HK-2 (cell line): ENCODE measurements at regions not wholly inside any gene's neighbourhood (a gene's known extent, or its start where the extent isn't known, plus 50 kb on each side); places are given as distances from the start of the nearest gene placed in this dataset.

Experiments used
- DNase-seq: peaks from one replicate; pipeline ENCODE4 v3.0.0-alpha.2; 2018; ENCODE audit not compliant: unreplicated experiment

GRCh38 chr5:152995214-152995725 lies 495.2 kb upstream of the GRIA1 start:
- no peak for DNase-seq

- DNase-seq = no peak
These were observed 484.8 kb upstream of the GRIA1 start for GRCh38 chr5:153005711-153006110.

GRCh38 chr5:153006681-153007080 lies 483.8 kb upstream of the GRIA1 start:
- DNase-seq = no peak

GRCh38 chr5:153014194-153014593 lies 476.3 kb upstream of the GRIA1 start:
- DNase-seq = no peak

- no peak for DNase-seq
These were observed 472.3 kb upstream of the GRIA1 start for GRCh38 chr5:153018121-153018520.

DNA sequence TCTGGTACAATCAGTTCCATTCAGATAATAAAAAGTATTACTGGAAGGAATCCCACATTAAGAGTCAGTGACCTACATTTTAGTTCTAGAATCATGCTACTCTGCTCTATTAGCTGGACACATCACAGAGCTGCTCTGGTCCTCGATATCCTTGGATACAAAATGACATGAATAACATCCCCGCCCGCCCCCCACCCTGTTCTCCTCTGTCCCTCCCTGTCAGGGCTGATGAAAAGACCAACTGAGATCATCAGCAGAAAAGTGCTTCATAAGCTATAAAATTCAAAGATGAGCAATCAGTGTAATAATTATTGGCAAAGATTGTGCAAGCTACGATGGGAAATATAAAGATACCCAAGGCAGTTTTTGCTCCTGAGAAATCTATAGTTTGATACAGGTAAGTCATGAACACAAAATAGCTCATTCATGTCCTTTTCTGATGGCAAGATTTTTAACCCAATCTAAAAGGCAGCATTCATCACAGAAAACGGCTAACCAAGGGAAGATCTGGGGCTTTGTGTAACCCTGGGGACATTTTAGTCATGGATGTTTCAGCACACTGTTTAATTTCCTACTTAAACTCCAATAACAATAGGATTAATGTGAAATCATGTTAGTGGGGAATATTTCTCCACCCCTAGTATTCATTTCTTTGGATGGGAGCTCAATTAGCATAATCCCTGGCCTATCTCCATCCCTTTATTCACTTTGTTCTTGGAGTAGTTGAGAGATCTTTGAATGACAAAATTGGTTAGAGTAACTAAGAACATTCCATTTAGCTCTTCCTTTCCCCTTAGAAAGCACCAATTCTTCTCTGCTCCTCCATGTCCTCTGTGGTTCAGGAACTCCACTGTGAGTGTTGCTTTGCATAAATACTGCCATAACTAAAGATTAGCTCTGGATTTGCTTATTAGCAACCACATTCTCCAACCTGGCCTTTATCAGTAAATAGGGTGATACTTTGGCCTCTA lies 459.4 kb upstream of the GRIA1 start:
- DNase-seq = no peak

DNA sequence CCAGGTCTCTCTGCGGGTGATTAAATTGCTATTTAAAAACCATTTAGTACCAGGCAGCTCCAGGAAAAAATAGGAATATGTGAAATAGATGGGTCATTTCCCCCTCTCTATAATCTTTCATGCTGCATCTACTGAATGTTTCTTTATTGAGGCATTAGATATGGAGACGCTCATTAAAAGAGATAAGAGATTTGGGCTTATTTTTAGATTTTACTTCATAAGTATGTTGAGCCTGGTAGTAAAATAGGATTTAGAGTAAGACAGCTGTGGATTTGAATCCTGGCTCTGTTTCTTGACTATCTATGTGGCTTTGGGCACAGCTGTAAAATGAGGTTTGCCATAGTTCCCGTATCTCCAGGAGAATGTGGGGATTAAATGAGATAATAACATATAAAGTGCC lies 451.0 kb upstream of the GRIA1 start:
- DNase-seq = no peak

DNA sequence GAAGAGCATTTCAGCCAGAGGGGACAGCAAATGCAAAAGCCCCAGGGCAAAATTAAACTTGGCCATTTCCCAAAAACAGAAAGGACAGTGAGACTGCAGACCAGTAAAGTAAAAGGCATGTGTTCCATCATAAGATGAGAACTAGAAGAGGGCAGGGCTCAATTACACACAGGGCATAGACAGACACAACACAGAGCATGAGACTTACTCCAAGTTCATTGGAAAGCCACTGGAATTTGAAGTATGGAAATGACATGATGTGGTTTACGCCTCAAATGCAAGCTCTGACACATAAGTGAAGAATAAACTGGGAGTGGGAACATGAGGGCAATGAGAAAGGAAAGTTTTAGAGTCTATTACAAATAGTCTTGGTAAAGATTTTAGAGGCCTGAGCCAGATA lies 446.6 kb upstream of the GRIA1 start:
- DNase-seq = no peak

DNA sequence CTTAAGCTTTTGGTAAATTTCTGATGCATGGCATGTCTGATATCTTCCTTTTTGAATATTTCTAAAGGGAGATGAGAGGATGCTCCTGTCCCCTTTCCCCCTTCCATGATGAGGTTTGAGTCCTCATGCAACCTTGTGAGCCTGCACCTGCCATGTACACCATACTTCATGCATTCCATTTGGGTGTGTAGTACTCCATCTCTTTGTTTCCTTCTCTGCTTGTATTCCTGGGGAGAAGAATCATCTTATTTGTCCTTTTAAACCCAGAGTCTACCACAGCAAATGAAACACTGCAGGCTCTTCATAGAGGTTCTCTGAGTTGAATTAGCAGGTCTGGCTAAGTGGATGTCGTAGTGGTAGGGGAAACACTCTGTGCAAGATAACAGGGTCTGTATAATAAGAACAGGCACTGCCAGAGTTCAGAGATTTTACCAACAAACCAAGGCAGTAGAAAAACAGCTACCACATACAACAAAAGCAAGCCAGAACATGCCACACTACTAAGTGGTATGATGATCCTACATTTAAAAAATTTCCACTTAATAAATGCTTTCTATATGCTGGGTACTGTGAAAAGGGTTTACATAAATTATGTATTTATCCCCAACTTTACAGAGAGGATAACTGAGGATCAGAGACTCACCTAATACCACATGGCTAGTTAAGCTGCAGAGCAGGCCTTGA lies 439.8 kb upstream of the GRIA1 start:
- no peak for DNase-seq

- DNase-seq = no peak
These were observed 424.2 kb upstream of the GRIA1 start for GRCh38 chr5:153066281-153066680.

DNA sequence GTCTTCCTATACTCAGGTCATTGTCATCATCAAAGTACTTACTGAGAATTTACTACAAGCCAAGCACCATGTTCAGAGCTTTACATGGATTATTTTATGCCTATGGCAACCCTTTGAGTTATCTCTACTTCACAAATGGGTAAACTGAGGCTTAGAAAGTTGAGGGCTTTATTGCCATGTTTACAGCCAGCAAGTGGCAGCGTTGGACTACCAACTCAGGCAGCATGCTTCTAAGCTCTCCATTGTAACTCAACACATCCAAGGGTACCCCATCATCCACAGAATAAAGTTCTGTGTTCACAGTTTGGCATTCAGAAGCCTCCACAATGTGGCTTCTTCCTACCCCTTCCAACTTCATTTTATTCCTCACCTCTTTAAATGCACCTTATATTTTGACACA lies 422.6 kb upstream of the GRIA1 start:
- no peak for DNase-seq

DNA sequence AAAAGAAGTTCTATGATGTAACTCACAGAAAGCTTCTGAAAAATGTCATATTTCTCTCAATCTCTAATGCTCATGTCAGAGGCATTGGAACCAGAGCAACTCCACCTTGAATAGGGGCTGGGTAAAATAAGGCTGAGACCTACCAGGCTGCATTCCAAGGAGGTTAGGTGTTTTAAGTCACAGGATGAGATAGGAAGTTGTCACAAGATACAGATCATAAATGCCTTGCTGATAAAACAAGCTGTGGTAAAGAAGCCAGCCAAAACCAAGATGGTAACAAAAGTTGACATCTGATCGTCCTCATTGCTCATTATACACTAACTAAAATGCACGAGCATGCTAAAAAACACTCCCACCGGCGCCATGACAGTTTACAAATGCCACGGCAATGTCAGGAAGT lies 411.1 kb upstream of the GRIA1 start:
- no peak for DNase-seq

DNA sequence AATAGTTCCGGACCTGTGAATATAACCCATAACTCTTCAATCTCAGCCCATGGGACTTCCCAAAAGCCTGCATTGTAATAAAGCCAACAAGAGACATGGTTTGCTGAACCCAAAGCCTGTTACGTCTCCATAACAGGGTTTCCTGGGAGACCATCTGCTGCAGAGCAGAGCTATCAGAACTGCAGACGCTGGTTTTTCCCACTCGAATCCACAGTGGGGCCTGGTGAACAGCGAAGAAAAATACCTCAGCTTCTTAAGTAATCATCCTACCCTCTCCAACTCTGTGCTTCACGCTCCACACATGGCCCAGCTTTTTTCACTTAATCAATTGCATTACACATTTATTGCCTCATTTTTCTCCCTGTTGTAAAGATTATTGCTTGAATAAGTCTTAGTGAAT lies 409.5 kb upstream of the GRIA1 start:
- DNase-seq = no peak

- no peak for DNase-seq
These were observed 409.1 kb upstream of the GRIA1 start for GRCh38 chr5:153081385-153081784.

DNA sequence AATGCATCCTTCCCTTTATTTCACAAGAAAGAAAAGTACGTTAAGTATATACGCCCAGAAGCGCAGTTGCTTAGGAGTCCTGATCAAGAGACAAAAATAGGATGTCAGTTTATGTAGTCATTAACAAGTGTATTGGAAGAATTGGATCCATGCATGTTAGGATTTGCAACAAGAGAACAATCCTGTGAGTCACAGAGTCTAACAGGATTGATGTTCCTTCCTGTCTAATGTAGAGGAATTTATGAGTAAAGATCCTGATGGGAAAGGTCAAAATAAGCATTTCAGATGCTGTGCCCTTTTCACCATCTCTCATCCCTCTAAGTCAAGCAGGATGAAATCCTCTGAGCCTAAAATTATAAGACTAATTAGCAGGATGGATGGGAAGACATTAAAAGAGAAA lies 406.0 kb upstream of the GRIA1 start:
- DNase-seq = no peak

- DNase-seq = no peak
These were observed 404.0 kb upstream of the GRIA1 start for GRCh38 chr5:153086486-153086885.

DNA sequence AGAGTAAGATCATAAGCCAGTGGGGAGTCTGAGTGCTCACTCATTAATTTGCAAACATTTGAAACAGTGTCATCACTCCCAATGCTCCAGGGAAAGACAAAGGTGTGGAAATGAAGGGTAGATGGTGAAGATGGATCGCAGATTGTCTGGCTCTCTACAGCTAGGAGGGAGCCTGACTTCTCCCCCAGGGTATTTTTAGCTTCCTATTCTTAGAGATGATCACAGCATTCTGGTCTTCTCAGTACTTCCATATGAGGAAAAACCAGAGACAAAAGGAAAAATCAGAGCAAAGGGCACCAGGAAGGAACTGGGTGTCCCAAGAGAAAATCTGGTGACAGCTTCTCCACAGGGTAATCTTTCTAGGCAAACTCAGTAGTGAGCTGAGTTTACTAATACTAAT lies 401.9 kb upstream of the GRIA1 start:
- DNase-seq = no peak

DNA sequence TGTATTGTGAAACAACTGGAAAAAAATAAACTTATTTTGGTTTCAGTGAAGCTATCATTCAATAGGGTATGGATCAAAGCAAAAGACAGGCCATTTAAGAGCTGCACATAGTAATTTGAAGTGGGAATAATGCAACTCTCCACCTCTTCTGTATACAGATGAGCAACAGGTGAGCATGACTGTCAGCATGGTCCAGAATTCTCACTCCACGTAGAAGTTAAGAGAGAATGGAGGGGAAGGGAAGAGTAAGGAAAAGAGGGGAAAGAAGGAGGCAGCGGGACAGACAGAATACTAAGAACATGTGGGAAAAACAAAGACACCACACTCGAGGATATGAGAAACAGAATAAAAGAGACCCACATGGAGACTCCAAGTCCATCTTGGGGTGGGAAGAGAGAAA lies 396.1 kb upstream of the GRIA1 start:
- DNase-seq = no peak

- no peak for DNase-seq
These were observed 394.1 kb upstream of the GRIA1 start for GRCh38 chr5:153096381-153096780.

GRCh38 chr5:153099328-153099727 lies 391.1 kb upstream of the GRIA1 start:
- no peak for DNase-seq

- no peak for DNase-seq
These were observed 389.0 kb upstream of the GRIA1 start for GRCh38 chr5:153101235-153102180.

DNA sequence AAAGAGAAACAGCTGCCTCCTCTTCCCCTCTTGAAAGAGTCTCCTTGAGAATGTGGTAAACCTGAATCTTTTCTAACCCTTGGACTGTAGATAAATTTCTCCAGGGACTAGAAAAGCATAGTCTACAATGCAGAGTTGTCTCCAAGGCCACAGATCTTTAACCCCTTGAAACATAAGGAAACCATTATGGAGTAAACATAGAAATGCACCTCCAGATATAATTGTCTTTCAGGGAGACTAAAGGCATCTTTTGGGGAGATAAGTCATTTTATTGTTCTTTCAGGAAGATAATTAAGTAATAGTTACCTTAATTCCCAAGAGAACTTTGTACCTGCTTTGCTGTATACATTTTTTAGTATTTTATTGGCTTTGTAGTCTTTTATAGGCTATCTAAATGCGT lies 373.6 kb upstream of the GRIA1 start:
- no peak for DNase-seq
